Hepatocyte (in vitro differentiated cells): ENCODE measurements at regions not wholly inside any gene's neighbourhood (a gene's known extent, or its start where the extent isn't known, plus 50 kb on each side); places are given as distances from the start of the nearest gene placed in this dataset.

Source experiments
- CTCF ChIP-seq: fragments of 200-600 bp; sonication (generic); IDR thresholded peaks from 2 replicates; pipeline ENCODE4 v1.5.1; 2016; ENCODE audit warnings: antibody characterized with exemption, mild to moderate bottlenecking; ENCODE audit not compliant: poor library complexity
- EZH2 ChIP-seq: fragments of 200-600 bp; sonication (generic); IDR thresholded peaks from 2 replicates; pipeline ENCODE4 v1.6.1; 2016; ENCODE audit warnings: antibody characterized with exemption, mild to moderate bottlenecking, borderline replicate concordance
- EZH2phosphoT487 ChIP-seq: fragments of 200-600 bp; sonication (generic); IDR thresholded peaks from one replicate; pipeline ENCODE4 v1.6.1; 2018; ENCODE audit warnings: antibody characterized with exemption, mild to moderate bottlenecking, low read depth, moderate library complexity; ENCODE audit not compliant: unreplicated experiment, severe bottlenecking

DNA sequence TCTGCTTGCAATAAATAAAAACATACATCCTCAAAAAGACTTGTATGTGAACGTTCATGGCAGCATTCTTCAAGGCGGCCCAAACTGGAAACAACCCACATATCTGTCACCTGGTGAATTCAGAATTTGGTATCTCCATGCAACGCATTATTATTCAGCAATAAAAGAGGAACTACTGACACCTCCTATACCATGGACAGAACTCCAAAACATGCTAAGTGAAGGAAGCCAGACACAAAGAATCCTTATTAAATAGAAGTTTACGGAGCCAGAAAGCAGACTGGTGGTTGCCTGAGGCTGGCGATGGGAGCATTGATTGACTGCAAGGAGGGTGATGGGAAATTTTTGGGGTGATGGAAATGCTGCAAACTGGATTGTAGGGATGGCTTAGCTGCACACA is 530.8 kb upstream of the DPP6 start:
- no peak for TF ChIP-seq CTCF
- TF ChIP-seq EZH2phosphoT487, result no peak
- TF ChIP-seq EZH2, result no peak
